OCI-LY1 (cell line): ENCODE measurements at regions not wholly inside any gene's neighbourhood (a gene's known extent, or its start where the extent isn't known, plus 50 kb on each side); places are given as distances from the start of the nearest gene placed in this dataset.

Source experiments
- H2AFZ ChIP-seq: fragments of 200-600 bp; sonication (generic), shearing (Covaris generic); 2 replicates; pipeline ENCODE4 v1.6.0; 2014; ENCODE audit warnings: antibody characterized with exemption, mild to moderate bottlenecking, low read length
- H3F3A ChIP-seq: fragments of 200-600 bp; sonication (generic), shearing (Covaris generic); 2 replicates; pipeline ENCODE4 v1.6.0; 2014; ENCODE audit warnings: mild to moderate bottlenecking, antibody characterized with exemption, low read length, moderate library complexity; ENCODE audit not compliant: insufficient read depth
- H3K27ac ChIP-seq: fragments of 200-600 bp; sonication (generic); 2 replicates; pipeline ENCODE4 v1.5.1; 2014; ENCODE audit warnings: low read length, mixed run types, mild to moderate bottlenecking, low read depth; ENCODE audit not compliant: poor library complexity, severe bottlenecking
- H3K27me3 ChIP-seq: fragments of 200-600 bp; sonication (generic); 2 replicates; pipeline ENCODE4 v1.6.0; 2014; ENCODE audit warnings: antibody characterized with exemption, mild to moderate bottlenecking, low read length, moderate library complexity; ENCODE audit not compliant: insufficient read depth
- H3K36me3 ChIP-seq: fragments of 200-600 bp; sonication (generic); 2 replicates; pipeline ENCODE4 v1.6.1; 2014; ENCODE audit warnings: mild to moderate bottlenecking, antibody characterized with exemption, low read length, moderate library complexity, mixed read lengths; ENCODE audit not compliant: insufficient read depth
- H3K4me1 ChIP-seq: fragments of 200-600 bp; sonication (generic); 2 replicates; pipeline ENCODE4 v1.5.1; 2014; ENCODE audit warnings: mild to moderate bottlenecking, low read length, moderate library complexity; ENCODE audit not compliant: insufficient read depth, severe bottlenecking
- H3K4me2 ChIP-seq: fragments of 200-600 bp; sonication (generic), shearing (Covaris generic); 2 replicates; pipeline ENCODE4 v1.6.1; 2014; ENCODE audit warnings: low read length
- H3K4me3 ChIP-seq: fragments of 200-600 bp; sonication (generic); 2 replicates; pipeline ENCODE4 v1.5.1; 2014; ENCODE audit warnings: low read length, low read depth, mild to moderate bottlenecking, mixed read lengths; ENCODE audit not compliant: poor library complexity, severe bottlenecking
- H3K79me2 ChIP-seq: fragments of 200-600 bp; shearing (Covaris generic); 2 replicates; pipeline ENCODE4 v1.6.1; 2016; ENCODE audit warnings: mixed run types, low read length, mixed read lengths; ENCODE audit not compliant: insufficient read depth
- H3K9ac ChIP-seq: fragments of 200-600 bp; sonication (generic), shearing (Covaris generic); 2 replicates; pipeline ENCODE4 v1.6.1; 2014; ENCODE audit warnings: mild to moderate bottlenecking, low read length, mixed read lengths
- H3K9me2 ChIP-seq: fragments of 200-600 bp; sonication (generic), shearing (Covaris generic); 2 replicates; pipeline ENCODE4 v1.6.1; 2014; ENCODE audit warnings: low read depth, mild to moderate bottlenecking, low read length, mixed read lengths
- H3K9me3 ChIP-seq: fragments of 200-600 bp; shearing (Covaris generic); 2 replicates; pipeline ENCODE4 v1.6.1; 2014; ENCODE audit warnings: low read length, mixed read lengths
- H4K20me1 ChIP-seq: fragments of 200-600 bp; sonication (generic), shearing (Covaris generic); 2 replicates; pipeline ENCODE4 v1.6.0; 2016; ENCODE audit warnings: mild to moderate bottlenecking, low read length; ENCODE audit not compliant: insufficient read depth
- EZH2 ChIP-seq: fragments of 200-600 bp; sonication (generic), shearing (Covaris generic); IDR thresholded peaks from 2 replicates; pipeline ENCODE4 v1.8.0; 2017; ENCODE audit warnings: borderline replicate concordance, mixed run types, mild to moderate bottlenecking, antibody characterized with exemption, low read length, moderate library complexity, mixed read lengths
- TF ChIP-seq, protein P1 (sequence below): fragments of 200-600 bp; sonication (generic), shearing (Covaris generic); IDR thresholded peaks from 2 replicates; pipeline ENCODE4 v1.5.1; 2017; ENCODE audit warnings: mild to moderate bottlenecking, antibody characterized with exemption, low read length, moderate library complexity, mixed read lengths

DNA sequence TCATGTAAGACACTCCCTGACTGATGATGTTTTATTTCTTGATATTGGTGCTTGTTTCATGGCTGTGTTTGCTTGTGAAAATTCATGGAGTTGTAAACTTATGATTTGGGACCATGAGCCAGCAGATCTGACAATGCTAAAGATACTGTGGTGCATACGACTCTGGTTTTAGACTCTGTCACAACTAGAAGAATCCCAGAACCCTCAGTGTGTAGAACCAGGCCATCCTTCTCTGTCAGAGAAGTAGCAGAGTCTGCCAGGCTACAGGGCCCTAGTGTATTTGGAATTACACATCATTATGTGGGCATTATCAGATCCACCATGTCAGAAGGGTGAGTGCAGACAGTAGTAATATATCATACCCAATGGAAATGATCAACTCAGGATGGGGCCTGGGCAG lies 209.8 kb upstream of the POU2AF2 start:
- Histone ChIP-seq H3K27me3 (no peaks in the 10 kb centered on the region), H3K9ac (no peak overlapping the region), H3K27ac (no peak overlapping the region), H3K4me2 (no peak overlapping the region), H3K79me2 (no peaks in the 10 kb centered on the region), H3F3A (no peaks in the 10 kb centered on the region), H4K20me1 (no peaks in the 10 kb centered on the region), H3K36me3 (no peaks in the 10 kb centered on the region), H2AFZ (no peak overlapping the region), H3K4me3 (no peak overlapping the region), H3K9me2 (no peaks in the 10 kb centered on the region), H3K4me1 (no peaks in the 10 kb centered on the region), H3K9me3 (peaks cover 3% of the 10 kb centered on the region; the same call in 1 of the 2 replicates)
- no peak for TF ChIP-seq EZH2
- TF ChIP-seq, protein P1, sequence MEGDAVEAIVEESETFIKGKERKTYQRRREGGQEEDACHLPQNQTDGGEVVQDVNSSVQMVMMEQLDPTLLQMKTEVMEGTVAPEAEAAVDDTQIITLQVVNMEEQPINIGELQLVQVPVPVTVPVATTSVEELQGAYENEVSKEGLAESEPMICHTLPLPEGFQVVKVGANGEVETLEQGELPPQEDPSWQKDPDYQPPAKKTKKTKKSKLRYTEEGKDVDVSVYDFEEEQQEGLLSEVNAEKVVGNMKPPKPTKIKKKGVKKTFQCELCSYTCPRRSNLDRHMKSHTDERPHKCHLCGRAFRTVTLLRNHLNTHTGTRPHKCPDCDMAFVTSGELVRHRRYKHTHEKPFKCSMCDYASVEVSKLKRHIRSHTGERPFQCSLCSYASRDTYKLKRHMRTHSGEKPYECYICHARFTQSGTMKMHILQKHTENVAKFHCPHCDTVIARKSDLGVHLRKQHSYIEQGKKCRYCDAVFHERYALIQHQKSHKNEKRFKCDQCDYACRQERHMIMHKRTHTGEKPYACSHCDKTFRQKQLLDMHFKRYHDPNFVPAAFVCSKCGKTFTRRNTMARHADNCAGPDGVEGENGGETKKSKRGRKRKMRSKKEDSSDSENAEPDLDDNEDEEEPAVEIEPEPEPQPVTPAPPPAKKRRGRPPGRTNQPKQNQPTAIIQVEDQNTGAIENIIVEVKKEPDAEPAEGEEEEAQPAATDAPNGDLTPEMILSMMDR: no peak

- H3K4me2 ChIP-seq: no peak overlapping the region
- H3K4me1 ChIP-seq: no peaks in the 10 kb centered on the region
- TF ChIP-seq, protein P1: no peak
- TF ChIP-seq EZH2: no peak
- no peak overlapping the region for H3K9ac ChIP-seq
- H3F3A ChIP-seq: no peaks in the 10 kb centered on the region
- no peaks in the 10 kb centered on the region for H3K36me3 ChIP-seq
- H3K9me3 ChIP-seq: peaks cover 5% of the 10 kb centered on the region; the same call in 1 of the 2 replicates
- no peak overlapping the region for H2AFZ ChIP-seq
- no peak overlapping the region for H3K27ac ChIP-seq
- no peaks in the 10 kb centered on the region for H4K20me1 ChIP-seq
- H3K27me3 ChIP-seq: no peaks in the 10 kb centered on the region
- no peaks in the 10 kb centered on the region for H3K9me2 ChIP-seq
- H3K79me2 ChIP-seq: no peaks in the 10 kb centered on the region
- H3K4me3 ChIP-seq: no peak overlapping the region
Observed at GRCh38 chr11:111026241-111026640, 219.3 kb upstream of the POU2AF2 start.

DNA sequence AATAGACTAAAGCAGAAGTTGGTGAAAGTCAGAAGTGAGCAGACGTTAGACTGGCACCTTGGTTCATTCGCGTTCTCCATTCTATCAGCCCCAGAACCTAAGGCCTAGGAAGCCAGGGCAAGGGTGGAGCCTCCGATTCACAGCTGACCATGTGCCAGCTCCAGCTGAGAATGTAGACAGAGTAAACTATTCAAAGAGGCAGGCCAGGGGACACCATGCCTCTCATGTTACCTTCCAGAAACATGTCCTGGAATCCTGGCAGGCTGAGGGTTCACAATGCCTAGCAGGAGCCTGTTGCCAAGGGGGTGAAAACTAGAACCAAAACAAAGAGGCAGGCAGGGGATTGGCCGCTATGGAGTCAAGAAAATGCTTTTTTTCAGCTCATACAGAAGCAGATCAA lies 224.4 kb upstream of the POU2AF2 start:
- no peaks in the 10 kb centered on the region for H3K9me2 ChIP-seq
- H3K79me2 ChIP-seq: no peaks in the 10 kb centered on the region
- no peak overlapping the region for H3K27ac ChIP-seq
- no peak overlapping the region for H2AFZ ChIP-seq
- no peaks in the 10 kb centered on the region for H3K36me3 ChIP-seq
- H3K27me3 ChIP-seq: no peaks in the 10 kb centered on the region
- no peaks in the 10 kb centered on the region for H4K20me1 ChIP-seq
- TF ChIP-seq, protein P1: no peak
- TF ChIP-seq EZH2: no peak
- H3K9ac ChIP-seq: no peak overlapping the region
- H3K4me3 ChIP-seq: no peak overlapping the region
- no peaks in the 10 kb centered on the region for H3K9me3 ChIP-seq
- no peaks in the 10 kb centered on the region for H3K4me1 ChIP-seq
- H3F3A ChIP-seq: no peaks in the 10 kb centered on the region
- no peak overlapping the region for H3K4me2 ChIP-seq
